ENCODE measurements at regions not wholly inside any gene's neighbourhood (a gene's known extent, or its start where the extent isn't known, plus 50 kb on each side); places are given as distances from the start of the nearest gene placed in this dataset.

- TF ChIP-seq POLR2AphosphoS5 (IDR thresholded peaks at IDR 0.05; ENCODE audit: borderline replicate concordance, low read depth, low read length) (no peak), EZH2 (IDR thresholded peaks at IDR 0.05) (no peak)
These were observed 1258.0 kb downstream of the BRD1 start for GRCh38 chr22:48569476-48570233.
